Adrenal gland (tissue), 9 donors: ENCODE measurements at regions not wholly inside any gene's neighbourhood (a gene's known extent, or its start where the extent isn't known, plus 50 kb on each side); places are given as distances from the start of the nearest gene placed in this dataset.

ENCODE experiments used
- DNase-seq, 7 donors: peaks; one replicate each; pipeline ENCODE4 v3.0.0-alpha.2; 2019 to 2020
- H3K27ac ChIP-seq, 5 donors: fragments of 200-600 bp; sonication (generic) in 4 of 5; 1 replicate in 3 of 5; 2 replicates in 2 of 5; pipeline versions ENCODE4 v1.5.1 to v1.8.0; 2016 to 2020; ENCODE audit warnings: mild to moderate bottlenecking in 1 of 5
- H3K27me3 ChIP-seq: fragments of 200-600 bp; 2 replicates; pipeline ENCODE4 v1.8.0; 2021
- H3K36me3 ChIP-seq, 2 donors: fragments of 200-600 bp; replicated peaks in 1 of 2; 1 replicate in 1 of 2; 2 replicates in 1 of 2; pipeline versions ENCODE4 v1.5.1 to v1.8.0; 2018 to 2022
- H3K4me1 ChIP-seq, 2 donors: fragments of 200-600 bp; replicated peaks in 1 of 2; 1 replicate in 1 of 2; 2 replicates in 1 of 2; pipeline versions ENCODE4 v1.5.1 to v1.8.0; 2018 to 2021
- H3K4me3 ChIP-seq, 4 donors: fragments of 200-600 bp; sonication (generic) in 3 of 4; one replicate each; pipeline ENCODE4 v1.5.1; 2016 to 2018
- H3K9me3 ChIP-seq, 3 donors: fragments of 200-600 bp; sonication (generic) in 1 of 3; replicated peaks in 1 of 3; 1 replicate in 2 of 3; 2 replicates in 1 of 3; pipeline versions ENCODE4 v1.5.1 to v1.8.0; 2016 to 2021
- CTCF ChIP-seq, 6 experiments: fragments of 450-650 bp in 4 of 6; fragments of 200-600 bp in 2 of 6; sonication (generic) in 1 of 6; IDR thresholded peaks; 1 replicate in 5 of 6; 2 replicates in 1 of 6; pipeline versions ENCODE4 v1.5.1 to v1.8.0; 2016 to 2021; ENCODE audit warnings: antibody characterized with exemption in 6 of 6, mild to moderate bottlenecking in 2 of 6, moderate library complexity in 1 of 6
- POLR2A ChIP-seq, 2 donors: fragments of 450-650 bp; IDR thresholded peaks; one replicate each; pipeline ENCODE4 v1.6.1; 2017; ENCODE audit warnings: antibody characterized with exemption in 2 of 2, mild to moderate bottlenecking in 2 of 2, moderate library complexity in 1 of 2
- WGBS, 4 donors: extraction: QIAGEN DNeasy Blood & Tissue Kit in 2 of 4; methylation state at CpG; one replicate each; pipeline versions ENCODE4 v1.1.5 to v1.1.7; 2013 to 2017; 5-methylcytosine and 5-hydroxymethylcytosine counted together
- intact Hi-C, 2 donors: fragments of 100-400 bp; cut with DNase I; formaldehyde crosslinking; loops; one replicate each; pipeline versions ENCODE4 v1.14.1 to v1.15.0; 2022 to 2023
- donor health status: healthy with polysubstance abuse.
- donor health status: Bipolar disorder and iron deficiency.
- donor health status: DM: yes; HTN: yes; CAD: no.
- donor health status: DM: no; HTN: no; CAD: no.
- donor health status: DM: no; HTN: no; CAD: no.

GRCh38 chr11:70671083-70671482, 272.8 kb downstream of the CTTN start:
- Histone ChIP-seq H3K27me3 (no peaks in the 10 kb centered on the region), H3K27ac (no peak overlapping the region), H3K4me3 (no peak overlapping the region), H3K9me3 (no peaks in the 10 kb centered on the region), H3K4me1 (no peaks in the 10 kb centered on the region), H3K36me3 (no peaks in the 10 kb centered on the region)
- intact Hi-C loops = no loop called here
- TF ChIP-seq POLR2A (IDR thresholded peaks at IDR 0.05) = no peak
- DNase-seq = no peak
- WGBS, 4 donors = 37 to 62% (median 48%) methylated on average over 13 to 19 of the region's 19 CpGs

- no peak overlapping the region for H3K4me3 ChIP-seq
- WGBS, 4 donors = 75 to 86% (median 77%) methylated on average over 5 of the region's 5 CpGs
- no peaks in the 10 kb centered on the region for H3K36me3 ChIP-seq
- no peaks in the 10 kb centered on the region for H3K27me3 ChIP-seq
- H3K9me3 ChIP-seq = no peaks in the 10 kb centered on the region
- intact Hi-C loops = no loop called here
- H3K4me1 ChIP-seq = no peaks in the 10 kb centered on the region
- TF ChIP-seq CTCF (IDR thresholded peaks at IDR 0.05) = no peak
- H3K27ac ChIP-seq = no peak overlapping the region
- no peak for DNase-seq
Observed at GRCh38 chr11:70671611-70672010, 273.3 kb downstream of the CTTN start.

GRCh38 chr11:70672991-70673653, 274.8 kb downstream of the CTTN start:
- Histone ChIP-seq H3K36me3 (no peaks in the 10 kb centered on the region), H3K27ac (no peak overlapping the region), H3K4me1 (no peaks in the 10 kb centered on the region), H3K4me3 (no peak overlapping the region), H3K9me3 (no peaks in the 10 kb centered on the region), H3K27me3 (no peaks in the 10 kb centered on the region)
- TF ChIP-seq CTCF (IDR thresholded peaks at IDR 0.05) (no peak), POLR2A (IDR thresholded peaks at IDR 0.05) (no peak)
- intact Hi-C loops = no loop called here
- no peak for DNase-seq
- 90 to 95% (median 91%) methylated on average over 7 to 8 of the region's 8 CpGs for WGBS, 4 donors

- TF ChIP-seq CTCF (IDR thresholded peaks at IDR 0.05) (no peak), POLR2A (IDR thresholded peaks at IDR 0.05) (no peak)
- Histone ChIP-seq H3K27me3 (no peaks in the 10 kb centered on the region), H3K4me1 (no peaks in the 10 kb centered on the region), H3K36me3 (no peaks in the 10 kb centered on the region), H3K9me3 (no peaks in the 10 kb centered on the region), H3K4me3 (no peak overlapping the region), H3K27ac (no peak overlapping the region)
- DNase-seq = no peak
- WGBS, 4 donors = 80 to 95% (median 88%) methylated on average over 2 to 3 of the region's 3 CpGs
- intact Hi-C loops = no loop called here
Observed at GRCh38 chr11:70674605-70675004, 276.3 kb downstream of the CTTN start.

- intact Hi-C loops = no loop called here
- no peak for TF ChIP-seq POLR2A (IDR thresholded peaks at IDR 0.05)
- TF ChIP-seq CTCF (IDR thresholded peaks at IDR 0.05) = no peak
- H3K9me3 ChIP-seq = no peaks in the 10 kb centered on the region
- 62 to 73% (median 68%) methylated on average over 7 of the region's 7 CpGs for WGBS, 4 donors
- H3K27me3 ChIP-seq = no peaks in the 10 kb centered on the region
- no peak overlapping the region for H3K4me3 ChIP-seq
- H3K36me3 ChIP-seq = no peaks in the 10 kb centered on the region
- no peak overlapping the region for H3K27ac ChIP-seq
- no peak for DNase-seq
- no peaks in the 10 kb centered on the region for H3K4me1 ChIP-seq
Observed at GRCh38 chr11:70675697-70676374, 277.5 kb downstream of the CTTN start.
